ENCODE measurements at regions not wholly inside any gene's neighbourhood (a gene's known extent, or its start where the extent isn't known, plus 50 kb on each side); places are given as distances from the start of the nearest gene placed in this dataset.

GRCh38 chr9:17863213-17863883, 284.5 kb downstream of the SH3GL2 start:
- Histone ChIP-seq H3K9me3 (no peaks in the 10 kb centered on the region), H3K27ac (no peak overlapping the region), H3K36me3 (no peaks in the 10 kb centered on the region), H3K27me3 (no peaks in the 10 kb centered on the region), H3K4me1 (no peaks in the 10 kb centered on the region), H3K4me3 (no peak overlapping the region)
- DNase-seq (ENCODE audit: low spot score in 2 of 2), result no peak
- WGBS, 2 donors, result 86 to 94% methylated on average over 4 of the region's 4 CpGs
- no peak for TF ChIP-seq EP300 (IDR thresholded peaks at IDR 0.05)
- TF ChIP-seq, protein P1, sequence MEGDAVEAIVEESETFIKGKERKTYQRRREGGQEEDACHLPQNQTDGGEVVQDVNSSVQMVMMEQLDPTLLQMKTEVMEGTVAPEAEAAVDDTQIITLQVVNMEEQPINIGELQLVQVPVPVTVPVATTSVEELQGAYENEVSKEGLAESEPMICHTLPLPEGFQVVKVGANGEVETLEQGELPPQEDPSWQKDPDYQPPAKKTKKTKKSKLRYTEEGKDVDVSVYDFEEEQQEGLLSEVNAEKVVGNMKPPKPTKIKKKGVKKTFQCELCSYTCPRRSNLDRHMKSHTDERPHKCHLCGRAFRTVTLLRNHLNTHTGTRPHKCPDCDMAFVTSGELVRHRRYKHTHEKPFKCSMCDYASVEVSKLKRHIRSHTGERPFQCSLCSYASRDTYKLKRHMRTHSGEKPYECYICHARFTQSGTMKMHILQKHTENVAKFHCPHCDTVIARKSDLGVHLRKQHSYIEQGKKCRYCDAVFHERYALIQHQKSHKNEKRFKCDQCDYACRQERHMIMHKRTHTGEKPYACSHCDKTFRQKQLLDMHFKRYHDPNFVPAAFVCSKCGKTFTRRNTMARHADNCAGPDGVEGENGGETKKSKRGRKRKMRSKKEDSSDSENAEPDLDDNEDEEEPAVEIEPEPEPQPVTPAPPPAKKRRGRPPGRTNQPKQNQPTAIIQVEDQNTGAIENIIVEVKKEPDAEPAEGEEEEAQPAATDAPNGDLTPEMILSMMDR (IDR thresholded peaks at IDR 0.05), result no peak
- TF ChIP-seq POLR2A (IDR thresholded peaks at IDR 0.05), result no peak

- Histone ChIP-seq H3K27ac (no peak overlapping the region), H3K4me3 (no peak overlapping the region), H3K9me3 (no peaks in the 10 kb centered on the region), H3K36me3 (no peaks in the 10 kb centered on the region), H3K27me3 (no peaks in the 10 kb centered on the region), H3K4me1 (no peaks in the 10 kb centered on the region)
- TF ChIP-seq, protein P1 (IDR thresholded peaks at IDR 0.05), result no peak
- no peak for TF ChIP-seq EP300 (IDR thresholded peaks at IDR 0.05)
- TF ChIP-seq POLR2A (IDR thresholded peaks at IDR 0.05), result no peak
- DNase-seq (ENCODE audit: low spot score in 2 of 2), result no peak
Measured at GRCh38 chr9:17863924-17864323, 285.1 kb downstream of the SH3GL2 start.

DNA sequence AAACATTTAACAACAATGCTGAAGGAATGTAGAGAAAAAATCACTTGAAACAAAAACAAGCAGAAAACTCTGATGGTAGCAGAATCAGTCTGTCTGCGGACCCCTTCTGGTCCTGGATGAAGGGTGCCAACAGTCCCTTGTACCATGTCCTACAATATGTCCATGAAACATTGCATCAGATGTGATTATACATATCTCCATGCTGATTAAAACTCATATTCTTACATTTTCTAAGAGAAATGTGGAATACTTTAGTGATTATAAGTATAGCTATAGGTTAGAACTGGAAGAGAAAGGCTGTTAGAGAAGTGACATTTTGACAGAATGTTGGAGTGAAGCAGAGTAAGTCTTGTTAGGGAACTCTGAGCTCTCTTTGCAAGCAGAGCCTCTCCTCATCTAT, 286.1 kb downstream of the SH3GL2 start:
- H3K4me3 ChIP-seq, result no peak overlapping the region
- DNase-seq (ENCODE audit: low spot score in 2 of 2), result no peak
- no peaks in the 10 kb centered on the region for H3K9me3 ChIP-seq
- H3K36me3 ChIP-seq, result no peaks in the 10 kb centered on the region
- H3K27me3 ChIP-seq, result no peaks in the 10 kb centered on the region
- H3K27ac ChIP-seq, result no peak overlapping the region
- TF ChIP-seq, protein P1 (IDR thresholded peaks at IDR 0.05), result no peak
- TF ChIP-seq POLR2A (IDR thresholded peaks at IDR 0.05), result no peak
- no peak for TF ChIP-seq EP300 (IDR thresholded peaks at IDR 0.05)
- no peaks in the 10 kb centered on the region for H3K4me1 ChIP-seq
- WGBS, 2 donors, result 96 to 100% methylated on average over 1 of the region's 1 CpG

DNA sequence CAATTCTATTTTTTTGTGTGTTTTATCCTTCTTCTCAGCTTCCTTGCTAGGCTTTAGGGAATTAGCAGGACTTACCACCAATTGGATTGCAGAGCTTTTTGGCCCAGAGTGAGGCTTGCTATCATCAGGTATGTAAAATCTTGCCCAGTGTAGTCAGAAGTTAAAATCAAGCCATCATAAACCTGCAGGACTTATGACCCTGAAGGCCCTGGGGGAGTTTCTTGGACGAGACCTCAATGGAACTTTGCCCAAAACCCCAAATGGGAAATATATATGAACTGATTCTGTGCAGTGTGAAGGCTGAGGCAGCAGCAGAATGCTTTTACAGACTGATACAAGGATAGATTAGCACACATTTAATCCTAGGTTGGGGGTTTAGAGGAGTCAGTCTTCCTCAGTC, 287.0 kb downstream of the SH3GL2 start:
- Histone ChIP-seq H3K27ac (no peak overlapping the region), H3K4me3 (no peak overlapping the region), H3K4me1 (no peaks in the 10 kb centered on the region), H3K27me3 (no peaks in the 10 kb centered on the region), H3K9me3 (no peaks in the 10 kb centered on the region), H3K36me3 (no peaks in the 10 kb centered on the region)
- DNase-seq (ENCODE audit: low spot score in 2 of 2), result no peak
- TF ChIP-seq EP300 (IDR thresholded peaks at IDR 0.05), result no peak
- TF ChIP-seq, protein P1 (IDR thresholded peaks at IDR 0.05), result no peak
- no peak for TF ChIP-seq POLR2A (IDR thresholded peaks at IDR 0.05)
- 21 to 59% methylated on average over 1 of the region's 1 CpG for WGBS, 2 donors

- Histone ChIP-seq H3K9me3 (no peaks in the 10 kb centered on the region), H3K4me3 (no peak overlapping the region), H3K36me3 (no peaks in the 10 kb centered on the region), H3K27ac (no peak overlapping the region), H3K27me3 (no peaks in the 10 kb centered on the region), H3K4me1 (no peaks in the 10 kb centered on the region)
- WGBS, 2 donors, result 79 to 82% methylated on average over 2 of the region's 2 CpGs
- TF ChIP-seq, protein P1 (IDR thresholded peaks at IDR 0.05), result no peak
- DNase-seq (ENCODE audit: low spot score in 2 of 2), result no peak
Measured at GRCh38 chr9:17870722-17871121, 291.9 kb downstream of the SH3GL2 start.

Measured in tibial nerve (tissue), 4 donors.